HepG2 (cell line): ENCODE measurements at regions not wholly inside any gene's neighbourhood (a gene's known extent, or its start where the extent isn't known, plus 50 kb on each side); places are given as distances from the start of the nearest gene placed in this dataset.

Source experiments
- AHR ChIP-seq: IDR thresholded peaks from 2 replicates; pipeline ENCODE4 v1.6.1; 2018; ENCODE audit warnings: missing genetic modification reagents, missing compliant biosample characterization
- HDAC6 ChIP-seq: fragments of 200-600 bp; sonication (generic); IDR thresholded peaks from 2 replicates; pipeline ENCODE4 v1.7.0; 2017; ENCODE audit warnings: mild to moderate bottlenecking, antibody characterized with exemption, low read length, low read depth
- JDP2 ChIP-seq: sonication (generic); formaldehyde crosslinking; IDR thresholded peaks from 2 replicates; pipeline ENCODE4 v1.8.1; 2022; ENCODE audit warnings: missing genetic modification reagents, borderline replicate concordance
- MED1 ChIP-seq: sonication (generic); formaldehyde crosslinking; IDR thresholded peaks from 2 replicates; pipeline ENCODE4 v1.4.0; 2020; ENCODE audit warnings: missing genetic modification reagents
- RFXANK ChIP-seq: IDR thresholded peaks from 2 replicates; pipeline ENCODE4 v1.6.1; 2016
- SMYD3 ChIP-seq: sonication (generic); formaldehyde crosslinking; IDR thresholded peaks from 2 replicates; pipeline ENCODE4 v1.8.1; 2023; ENCODE audit warnings: mild to moderate bottlenecking, missing genetic modification reagents
- SP4 ChIP-seq: sonication (generic); formaldehyde crosslinking; IDR thresholded peaks from 2 replicates; pipeline ENCODE4 v1.8.1; 2023; ENCODE audit warnings: mild to moderate bottlenecking, missing genetic modification reagents
- YEATS2 ChIP-seq: sonication (generic); formaldehyde crosslinking; IDR thresholded peaks from 2 replicates; pipeline ENCODE4 v1.4.0; 2020; ENCODE audit warnings: missing genetic modification reagents, borderline replicate concordance
- ZBTB25 ChIP-seq: IDR thresholded peaks from 2 replicates; pipeline ENCODE4 v1.6.1; 2018; ENCODE audit warnings: missing genetic modification reagents
- ZBTB40 ChIP-seq, 2 experiments: fragments of 450-650 bp in 1 of 2; sonication (generic) in 1 of 2; formaldehyde crosslinking in 1 of 2; IDR thresholded peaks; 2 replicates each; pipeline versions ENCODE4 v1.6.1 to v1.8.0; 2016 to 2022; ENCODE audit warnings: antibody characterized with exemption in 1 of 2, mild to moderate bottlenecking in 1 of 2, missing genetic modification reagents in 1 of 2
- ZNF160 ChIP-seq: sonication (generic); formaldehyde crosslinking; IDR thresholded peaks from 2 replicates; pipeline ENCODE4 v1.8.0; 2022; ENCODE audit warnings: mild to moderate bottlenecking, inconsistent platforms, missing genetic modification reagents
- ZNF256 ChIP-seq: sonication (generic); formaldehyde crosslinking; conservative IDR thresholded peaks from 2 replicates; pipeline ENCODE4 v1.4.0; 2020; ENCODE audit warnings: missing genetic modification reagents
- ZNF329 ChIP-seq: sonication (generic); formaldehyde crosslinking; IDR thresholded peaks from 2 replicates; pipeline ENCODE4 v1.9.0; 2021; ENCODE audit warnings: low read depth, mild to moderate bottlenecking, missing genetic modification reagents
- ZNF335 ChIP-seq: sonication (generic); formaldehyde crosslinking; IDR thresholded peaks from 2 replicates; pipeline ENCODE4 v1.4.0; 2020; ENCODE audit warnings: missing genetic modification reagents
- ZNF501 ChIP-seq: sonication (generic); formaldehyde crosslinking; IDR thresholded peaks from 2 replicates; pipeline ENCODE4 v1.5.1; 2020; ENCODE audit warnings: mild to moderate bottlenecking, moderate library complexity, missing genetic modification reagents
- ZNF512B ChIP-seq: sonication (generic); formaldehyde crosslinking; IDR thresholded peaks from 2 replicates; pipeline ENCODE4 v1.5.1; 2020; ENCODE audit warnings: missing genetic modification reagents, mild to moderate bottlenecking, borderline replicate concordance
- ZNF660 ChIP-seq: sonication (generic); formaldehyde crosslinking; IDR thresholded peaks from 2 replicates; pipeline ENCODE4 v1.5.1; 2020; ENCODE audit warnings: mild to moderate bottlenecking, low read depth, missing genetic modification reagents, borderline replicate concordance
- ZNF720 ChIP-seq: sonication (generic); formaldehyde crosslinking; IDR thresholded peaks from 2 replicates; pipeline ENCODE4 v1.4.0; 2020; ENCODE audit warnings: missing genetic modification reagents

- TF ChIP-seq ZBTB25 (CRISPR knock-in tag) (no peak), MED1 (CRISPR knock-in tag) (peak; percentile 81), ZNF660 (CRISPR knock-in tag) (no peak), ZNF512B (CRISPR knock-in tag) (no peak), SMYD3 (no peak), RFXANK (CRISPR knock-in tag) (no peak), ZNF160 (CRISPR knock-in tag) (no peak), ZNF256 (CRISPR knock-in tag) (no peak), HDAC6 (no peak), ZNF335 (CRISPR knock-in tag) (no peak), YEATS2 (CRISPR knock-in tag) (no peak), ZBTB40 (IDR thresholded peaks at IDR 0.05) (no peak), ZBTB40 (CRISPR knock-in tag; IDR thresholded peaks at IDR 0.05) (no peak), JDP2 (CRISPR knock-in tag) (no peak), ZNF720 (CRISPR knock-in tag) (no peak), ZNF501 (CRISPR knock-in tag) (no peak), ZNF329 (CRISPR knock-in tag) (no peak), AHR (no peak), SP4 (CRISPR knock-in tag) (no peak)
Observed at GRCh38 chrX:109858602-109859341, 125.7 kb upstream of the ACSL4 start (continued).
